A549 (cell line): ENCODE measurements at regions not wholly inside any gene's neighbourhood (a gene's known extent, or its start where the extent isn't known, plus 50 kb on each side); places are given as distances from the start of the nearest gene placed in this dataset.

Experiments used
- ATAC-seq, 2 experiments: fragments of 200-7000 bp in 1 of 2; fragments of >200 bp in 1 of 2; cut with Nextera tagmentation in 1 of 2; cut with Tn5 transposase in 1 of 2; 3 replicates each; pipeline versions ENCODE4 v1.8.0 to v1.9.1; 2018 to 2020; ENCODE audit warnings: mild to moderate bottlenecking in 1 of 2, moderate library complexity in 1 of 2
- CTCF ChIA-PET: fragments of 300-600 bp; sonication (Branson Sonifier 250); formaldehyde crosslinking; extraction: SDS; loops from one replicate; lab custom pipeline; 2021; ENCODE audit warnings: antibody characterized with exemption, inconsistent platforms; lab: Yijun Ruan, JAX
- POLR2A ChIA-PET: fragments of 350-600 bp; formaldehyde crosslinking; extraction: SDS; loops from one replicate; lab custom pipeline; 2021; ENCODE audit warnings: antibody characterized with exemption, inconsistent platforms; lab: Yijun Ruan, JAX
- DNase-seq, 2 experiments: peaks; one replicate each; pipeline versions ENCODE4 v3.0.0 to v3.0.0-alpha.2; 2011 to 2016; ENCODE audit warnings: low read depth in 1 of 2, low spot score in 1 of 2
- FAIRE-seq: peaks from 2 replicates; lab custom pipeline; 2011; peaks lifted over from hg19 to GRCh38; lab: Jason Lieb, UNC
- H3K27ac ChIP-seq, 2 experiments: fragments of >200 bp; sonication (Bioruptor Twin); formaldehyde crosslinking; 3 replicates each; pipeline ENCODE4 v1.5.1; 2016 to 2017
- H3K4me1 ChIP-seq: fragments of >200 bp; sonication (Bioruptor Twin); formaldehyde crosslinking; 3 replicates; pipeline ENCODE4 v1.6.1; 2016
- H3K4me2 ChIP-seq: fragments of >200 bp; sonication (Bioruptor Twin); formaldehyde crosslinking; 3 replicates; pipeline ENCODE4 v1.6.1; 2016
- H3K4me3 ChIP-seq: fragments of >200 bp; sonication (Bioruptor Twin); formaldehyde crosslinking; 3 replicates; pipeline ENCODE4 v1.5.1; 2016
- H3K9me3 ChIP-seq: fragments of >200 bp; sonication (Bioruptor Twin); formaldehyde crosslinking; 3 replicates; pipeline ENCODE4 v1.6.1; 2016
- BHLHE40 ChIP-seq: IDR thresholded peaks from 2 replicates; pipeline ENCODE4 v1.6.1; 2012; ENCODE audit warnings: low read depth, low read length, inconsistent platforms
- FOSB ChIP-seq: fragments of 250-450 bp; sonication (Bioruptor Pico); IDR thresholded peaks from 2 replicates; pipeline ENCODE4 v1.5.0; 2020; ENCODE audit warnings: mild to moderate bottlenecking, moderate library complexity
- FOSL2 ChIP-seq, 2 experiments: fragments of 450-650 bp in 1 of 2; fragments of >200 bp in 1 of 2; sonication (Bioruptor Twin) in 1 of 2; formaldehyde crosslinking; IDR thresholded peaks; 2 replicates each; pipeline versions ENCODE4 v1.5.0 to v1.6.1; 2016 to 2020; ENCODE audit warnings: mild to moderate bottlenecking in 1 of 2, moderate library complexity in 1 of 2
- HOXA7 ChIP-seq: fragments of 250-450 bp; sonication (Bioruptor Pico); IDR thresholded peaks from 2 replicates; pipeline ENCODE4 v1.5.0; 2020; ENCODE audit warnings: mild to moderate bottlenecking, moderate library complexity
- HOXB13 ChIP-seq: fragments of 250-450 bp; sonication (Bioruptor Pico); IDR thresholded peaks from 2 replicates; pipeline ENCODE4 v1.5.0; 2020; ENCODE audit warnings: low read depth, mild to moderate bottlenecking, moderate library complexity
- KDM5A ChIP-seq: fragments of 200-600 bp; sonication (generic); IDR thresholded peaks from 2 replicates; pipeline ENCODE4 v1.6.1; 2016; ENCODE audit warnings: antibody characterized with exemption, mild to moderate bottlenecking
- MAFK ChIP-seq: fragments of 450-650 bp; IDR thresholded peaks from 2 replicates; pipeline ENCODE4 v1.6.1; 2014; ENCODE audit not compliant: partially characterized antibody
- NR3C1 ChIP-seq: fragments of >200 bp; sonication (Bioruptor Twin); formaldehyde crosslinking; IDR thresholded peaks from 3 replicates; pipeline ENCODE4 v1.6.1; 2017
- POLR2A ChIP-seq: IDR thresholded peaks from 2 replicates; pipeline ENCODE4 v1.6.1; 2012; ENCODE audit warnings: mild to moderate bottlenecking, low read length
- POLR2AphosphoS2 ChIP-seq: conservative IDR thresholded peaks from 2 replicates; pipeline ENCODE4 v1.6.1; 2012; ENCODE audit warnings: low read length, improper control_type of control experiment, inconsistent platforms
- RCOR1 ChIP-seq: fragments of 150-350 bp; IDR thresholded peaks from 2 replicates; pipeline ENCODE4 v1.6.1; 2014; ENCODE audit warnings: antibody characterized with exemption, low read length, low read depth
- RFX5 ChIP-seq: fragments of 450-650 bp; IDR thresholded peaks from 2 replicates; pipeline ENCODE4 v1.7.1; 2014; ENCODE audit warnings: antibody characterized with exemption, mild to moderate bottlenecking, moderate library complexity
- TFCP2L1 ChIP-seq: fragments of 250-450 bp; sonication (Bioruptor Pico); IDR thresholded peaks from 2 replicates; pipeline ENCODE4 v1.5.0; 2021; ENCODE audit warnings: mild to moderate bottlenecking
- ZSCAN20 ChIP-seq: fragments of 250-450 bp; sonication (Bioruptor Pico); IDR thresholded peaks from 2 replicates; pipeline ENCODE4 v1.8.0; 2022; ENCODE audit warnings: mild to moderate bottlenecking, moderate library complexity
- WGBS: methylation state at CpG from one replicate; pipeline ENCODE4 v1.1.6; 2017; ENCODE audit errors: missing lambda C conversion rate; 5-methylcytosine and 5-hydroxymethylcytosine counted together
- TF ChIP-seq, protein P1 (sequence below): IDR thresholded peaks from 2 replicates; pipeline ENCODE4 v1.6.1; 2012; ENCODE audit warnings: low read depth, borderline replicate concordance
- TF ChIP-seq, protein P2 (sequence below): fragments of >200 bp; sonication (Bioruptor Twin); formaldehyde crosslinking; IDR thresholded peaks from 3 replicates; pipeline ENCODE4 v1.6.1; 2016
- TF ChIP-seq, protein P3 (sequence below): fragments of 200-600 bp; sonication (generic); IDR thresholded peaks from 2 replicates; pipeline ENCODE4 v1.6.1; 2016; ENCODE audit warnings: antibody characterized with exemption, mild to moderate bottlenecking, moderate library complexity
- TF ChIP-seq, protein P4 (sequence below): fragments of 250-450 bp; sonication (Bioruptor Pico); IDR thresholded peaks from 2 replicates; pipeline ENCODE4 v1.5.0; 2020; ENCODE audit warnings: low read depth, mild to moderate bottlenecking, moderate library complexity
- TF ChIP-seq, protein P5 (sequence below): fragments of 150-350 bp; IDR thresholded peaks from 2 replicates; pipeline ENCODE4 v1.6.1; 2014; ENCODE audit warnings: low read depth, mild to moderate bottlenecking, low read length
- TF ChIP-seq, protein P6 (sequence below): fragments of 250-450 bp; sonication (Bioruptor Pico); IDR thresholded peaks from 2 replicates; pipeline ENCODE4 v1.5.0; 2021; ENCODE audit warnings: mild to moderate bottlenecking, moderate library complexity, borderline replicate concordance

DNA sequence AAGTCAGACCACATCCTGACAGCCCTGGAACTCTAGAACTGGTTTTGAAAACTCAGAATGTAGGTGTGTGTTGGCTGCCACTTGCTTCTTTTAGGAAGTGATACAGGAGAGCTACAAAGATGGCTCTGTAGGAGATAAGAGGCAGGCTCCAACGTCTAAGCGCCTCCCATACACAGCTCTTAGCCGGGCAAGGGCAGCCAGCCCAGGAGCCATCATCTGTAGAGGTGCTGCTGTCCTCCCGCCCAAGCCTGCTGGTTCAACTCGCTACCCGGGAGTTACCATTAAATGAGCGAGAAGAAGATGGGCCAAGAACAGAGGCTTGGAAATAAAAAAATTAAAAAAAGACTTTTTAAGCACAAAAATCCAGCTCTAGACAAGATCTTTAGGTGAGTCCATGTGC, 61.2 kb upstream of the DIO3 start:
- ATAC-seq (no peak), DNase-seq (no peak), FAIRE-seq (no peak)
- Histone ChIP-seq H3K4me1 (peaks cover 5% of the 10 kb centered on the region; the same call in 2 of the 3 replicates), H3K4me3 (no peak overlapping the region), H3K4me2 (no peak overlapping the region), H3K9me3 (peaks cover 4% of the 10 kb centered on the region; the same call in 1 of the 3 replicates), H3K27ac (no peak overlapping the region)
- ChIA-PET CTCF (interaction anchor here (1.2 kb wide), 1 partner anchor 17 kb away, joined by 4 read pairs; no protein-coding TSS in a partner anchor), POLR2A (no interaction called here)
- TF ChIP-seq, protein P1, sequence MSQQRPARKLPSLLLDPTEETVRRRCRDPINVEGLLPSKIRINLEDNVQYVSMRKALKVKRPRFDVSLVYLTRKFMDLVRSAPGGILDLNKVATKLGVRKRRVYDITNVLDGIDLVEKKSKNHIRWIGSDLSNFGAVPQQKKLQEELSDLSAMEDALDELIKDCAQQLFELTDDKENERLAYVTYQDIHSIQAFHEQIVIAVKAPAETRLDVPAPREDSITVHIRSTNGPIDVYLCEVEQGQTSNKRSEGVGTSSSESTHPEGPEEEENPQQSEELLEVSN, result no peak
- TF ChIP-seq, protein P2, sequence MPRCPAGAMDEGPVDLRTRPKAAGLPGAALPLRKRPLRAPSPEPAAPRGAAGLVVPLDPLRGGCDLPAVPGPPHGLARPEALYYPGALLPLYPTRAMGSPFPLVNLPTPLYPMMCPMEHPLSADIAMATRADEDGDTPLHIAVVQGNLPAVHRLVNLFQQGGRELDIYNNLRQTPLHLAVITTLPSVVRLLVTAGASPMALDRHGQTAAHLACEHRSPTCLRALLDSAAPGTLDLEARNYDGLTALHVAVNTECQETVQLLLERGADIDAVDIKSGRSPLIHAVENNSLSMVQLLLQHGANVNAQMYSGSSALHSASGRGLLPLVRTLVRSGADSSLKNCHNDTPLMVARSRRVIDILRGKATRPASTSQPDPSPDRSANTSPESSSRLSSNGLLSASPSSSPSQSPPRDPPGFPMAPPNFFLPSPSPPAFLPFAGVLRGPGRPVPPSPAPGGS, result no peak
- TF ChIP-seq, protein P3, sequence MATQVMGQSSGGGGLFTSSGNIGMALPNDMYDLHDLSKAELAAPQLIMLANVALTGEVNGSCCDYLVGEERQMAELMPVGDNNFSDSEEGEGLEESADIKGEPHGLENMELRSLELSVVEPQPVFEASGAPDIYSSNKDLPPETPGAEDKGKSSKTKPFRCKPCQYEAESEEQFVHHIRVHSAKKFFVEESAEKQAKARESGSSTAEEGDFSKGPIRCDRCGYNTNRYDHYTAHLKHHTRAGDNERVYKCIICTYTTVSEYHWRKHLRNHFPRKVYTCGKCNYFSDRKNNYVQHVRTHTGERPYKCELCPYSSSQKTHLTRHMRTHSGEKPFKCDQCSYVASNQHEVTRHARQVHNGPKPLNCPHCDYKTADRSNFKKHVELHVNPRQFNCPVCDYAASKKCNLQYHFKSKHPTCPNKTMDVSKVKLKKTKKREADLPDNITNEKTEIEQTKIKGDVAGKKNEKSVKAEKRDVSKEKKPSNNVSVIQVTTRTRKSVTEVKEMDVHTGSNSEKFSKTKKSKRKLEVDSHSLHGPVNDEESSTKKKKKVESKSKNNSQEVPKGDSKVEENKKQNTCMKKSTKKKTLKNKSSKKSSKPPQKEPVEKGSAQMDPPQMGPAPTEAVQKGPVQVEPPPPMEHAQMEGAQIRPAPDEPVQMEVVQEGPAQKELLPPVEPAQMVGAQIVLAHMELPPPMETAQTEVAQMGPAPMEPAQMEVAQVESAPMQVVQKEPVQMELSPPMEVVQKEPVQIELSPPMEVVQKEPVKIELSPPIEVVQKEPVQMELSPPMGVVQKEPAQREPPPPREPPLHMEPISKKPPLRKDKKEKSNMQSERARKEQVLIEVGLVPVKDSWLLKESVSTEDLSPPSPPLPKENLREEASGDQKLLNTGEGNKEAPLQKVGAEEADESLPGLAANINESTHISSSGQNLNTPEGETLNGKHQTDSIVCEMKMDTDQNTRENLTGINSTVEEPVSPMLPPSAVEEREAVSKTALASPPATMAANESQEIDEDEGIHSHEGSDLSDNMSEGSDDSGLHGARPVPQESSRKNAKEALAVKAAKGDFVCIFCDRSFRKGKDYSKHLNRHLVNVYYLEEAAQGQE, result no peak
- TF ChIP-seq POLR2A (no peak), HOXA7 (no peak), ZSCAN20 (no peak), RCOR1 (no peak), FOSL2 (IDR thresholded peaks at IDR 0.05) (no peak), FOSL2 (CRISPR knock-in tag; IDR thresholded peaks at IDR 0.05) (no peak), KDM5A (no peak), BHLHE40 (no peak), POLR2AphosphoS2 (no peak), MAFK (no peak), FOSB (CRISPR knock-in tag) (no peak), HOXB13 (CRISPR knock-in tag) (no peak), RFX5 (no peak), NR3C1 (no peak), TFCP2L1 (CRISPR knock-in tag) (no peak)
- TF ChIP-seq, protein P4, sequence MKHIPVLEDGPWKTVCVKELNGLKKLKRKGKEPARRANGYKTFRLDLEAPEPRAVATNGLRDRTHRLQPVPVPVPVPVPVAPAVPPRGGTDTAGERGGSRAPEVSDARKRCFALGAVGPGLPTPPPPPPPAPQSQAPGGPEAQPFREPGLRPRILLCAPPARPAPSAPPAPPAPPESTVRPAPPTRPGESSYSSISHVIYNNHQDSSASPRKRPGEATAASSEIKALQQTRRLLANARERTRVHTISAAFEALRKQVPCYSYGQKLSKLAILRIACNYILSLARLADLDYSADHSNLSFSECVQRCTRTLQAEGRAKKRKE (CRISPR knock-in tag), result no peak
- TF ChIP-seq, protein P5, sequence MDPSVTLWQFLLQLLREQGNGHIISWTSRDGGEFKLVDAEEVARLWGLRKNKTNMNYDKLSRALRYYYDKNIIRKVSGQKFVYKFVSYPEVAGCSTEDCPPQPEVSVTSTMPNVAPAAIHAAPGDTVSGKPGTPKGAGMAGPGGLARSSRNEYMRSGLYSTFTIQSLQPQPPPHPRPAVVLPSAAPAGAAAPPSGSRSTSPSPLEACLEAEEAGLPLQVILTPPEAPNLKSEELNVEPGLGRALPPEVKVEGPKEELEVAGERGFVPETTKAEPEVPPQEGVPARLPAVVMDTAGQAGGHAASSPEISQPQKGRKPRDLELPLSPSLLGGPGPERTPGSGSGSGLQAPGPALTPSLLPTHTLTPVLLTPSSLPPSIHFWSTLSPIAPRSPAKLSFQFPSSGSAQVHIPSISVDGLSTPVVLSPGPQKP, result no peak
- TF ChIP-seq, protein P6, sequence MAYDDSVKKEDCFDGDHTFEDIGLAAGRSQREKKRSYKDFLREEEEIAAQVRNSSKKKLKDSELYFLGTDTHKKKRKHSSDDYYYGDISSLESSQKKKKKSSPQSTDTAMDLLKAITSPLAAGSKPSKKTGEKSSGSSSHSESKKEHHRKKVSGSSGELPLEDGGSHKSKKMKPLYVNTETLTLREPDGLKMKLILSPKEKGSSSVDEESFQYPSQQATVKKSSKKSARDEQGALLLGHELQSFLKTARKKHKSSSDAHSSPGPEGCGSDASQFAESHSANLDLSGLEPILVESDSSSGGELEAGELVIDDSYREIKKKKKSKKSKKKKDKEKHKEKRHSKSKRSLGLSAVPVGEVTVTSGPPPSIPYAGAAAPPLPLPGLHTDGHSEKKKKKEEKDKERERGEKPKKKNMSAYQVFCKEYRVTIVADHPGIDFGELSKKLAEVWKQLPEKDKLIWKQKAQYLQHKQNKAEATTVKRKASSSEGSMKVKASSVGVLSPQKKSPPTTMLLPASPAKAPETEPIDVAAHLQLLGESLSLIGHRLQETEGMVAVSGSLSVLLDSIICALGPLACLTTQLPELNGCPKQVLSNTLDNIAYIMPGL (CRISPR knock-in tag), result no peak
- 86% methylated on average over 7 of the region's 7 CpGs for WGBS
